Jurkat, Clone E6-1 (cell line): ENCODE measurements at regions not wholly inside any gene's neighbourhood (a gene's known extent, or its start where the extent isn't known, plus 50 kb on each side); places are given as distances from the start of the nearest gene placed in this dataset.
"Not testable (repeated sequence)": the region's sequence is repeated elsewhere in the genome, so short reads cannot be mapped to it uniquely, and the experiment has no call there.

Source experiments
- DNase-seq: peaks from one replicate; pipeline ENCODE4 v3.0.0-alpha.2; 2011; ENCODE audit warnings: low read depth, low spot score
- H3K4me3 ChIP-seq: 2 replicates; pipeline ENCODE4 v1.5.1; 2011; ENCODE audit warnings: mild to moderate bottlenecking, low read length, control low read depth, moderate library complexity

- DNase-seq: no peak
- H3K4me3 ChIP-seq: no peak overlapping the region
Measured at GRCh38 chr3:159030138-159030670, 228.3 kb downstream of the MFSD1 start.

GRCh38 chr3:159030886-159031679 is 229.2 kb downstream of the MFSD1 start:
- no peak overlapping the region for H3K4me3 ChIP-seq
- no peak for DNase-seq

GRCh38 chr3:159032311-159032710 is 230.5 kb downstream of the MFSD1 start:
- DNase-seq: no peak
- no peak overlapping the region for H3K4me3 ChIP-seq

DNA sequence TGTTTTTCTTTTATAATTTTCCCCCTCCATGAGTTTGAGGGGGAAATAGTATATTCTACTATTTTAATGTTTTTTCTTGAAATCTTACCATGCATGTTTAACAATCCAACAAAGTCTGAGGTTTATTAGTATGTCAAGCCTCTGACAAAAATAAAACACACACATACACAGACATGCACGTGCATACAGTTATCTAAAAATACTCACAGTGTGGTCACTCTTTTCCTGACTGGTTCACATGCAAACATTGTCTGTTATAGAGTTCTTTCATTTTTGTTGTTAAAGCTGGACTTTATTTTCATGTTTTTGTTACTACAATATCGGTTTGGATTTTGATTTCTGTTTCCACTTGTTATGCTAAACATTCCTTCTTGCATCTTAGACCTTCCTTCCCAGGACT is 236.6 kb downstream of the MFSD1 start:
- DNase-seq: no peak
- no peak overlapping the region for H3K4me3 ChIP-seq

GRCh38 chr3:159039286-159039685 is 237.4 kb downstream of the MFSD1 start:
- DNase-seq: no peak
- no peak overlapping the region for H3K4me3 ChIP-seq

- no peak for DNase-seq
- no peak overlapping the region for H3K4me3 ChIP-seq
Measured at GRCh38 chr3:159045279-159045885, 243.5 kb downstream of the MFSD1 start.

GRCh38 chr3:159047361-159047760 is 245.5 kb downstream of the MFSD1 start:
- no peak for DNase-seq

GRCh38 chr3:159052494-159052893 is 250.6 kb downstream of the MFSD1 start:
- DNase-seq, H3K4me3 ChIP-seq: not testable (repeated sequence)

More at GRCh38 chr3:159047361-159047760, 245.5 kb downstream of the MFSD1 start:
- no peak overlapping the region for H3K4me3 ChIP-seq

DNA sequence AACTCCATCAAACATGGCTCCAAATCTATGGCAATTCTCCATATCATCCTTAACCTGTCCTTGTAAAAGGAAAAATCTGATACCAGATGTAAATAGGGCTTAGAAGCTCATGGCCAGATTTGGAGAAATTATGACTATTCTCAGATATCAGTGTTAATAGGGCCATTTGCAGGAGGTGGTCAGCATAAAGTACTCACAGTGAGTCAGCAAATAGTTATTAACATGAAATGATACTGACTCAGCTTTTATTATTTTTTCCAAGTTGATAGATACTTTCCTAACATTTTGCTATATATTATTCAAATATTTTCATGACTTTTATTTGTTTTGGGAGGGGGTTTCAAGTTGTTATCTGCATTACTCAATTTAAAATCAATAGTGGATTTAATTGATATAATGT is 255.8 kb downstream of the MFSD1 start:
- DNase-seq: no peak
- H3K4me3 ChIP-seq: no peak overlapping the region

- no peak for DNase-seq
- H3K4me3 ChIP-seq: no peak overlapping the region
Measured at GRCh38 chr3:159058859-159059258, 257.0 kb downstream of the MFSD1 start.

DNA sequence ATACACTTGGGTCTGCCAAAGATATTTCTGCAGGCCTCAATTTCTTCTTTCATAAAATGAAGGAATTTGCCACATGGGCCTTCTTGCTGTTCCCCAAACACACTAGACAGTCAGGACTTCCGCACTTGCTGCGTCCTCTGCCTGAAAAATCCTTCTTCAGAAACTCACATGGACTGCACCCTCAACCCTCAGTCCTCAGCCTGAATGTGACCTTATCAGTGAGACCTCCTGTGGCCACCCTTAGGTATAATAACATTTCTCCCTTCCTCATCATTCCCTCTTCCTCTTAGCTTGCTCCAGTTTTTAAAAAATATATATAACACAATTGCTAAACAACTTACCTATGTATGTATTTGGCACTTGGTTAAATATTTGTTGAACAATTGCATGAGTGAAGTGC is 257.5 kb downstream of the MFSD1 start:
- DNase-seq: no peak
- no peak overlapping the region for H3K4me3 ChIP-seq

DNA sequence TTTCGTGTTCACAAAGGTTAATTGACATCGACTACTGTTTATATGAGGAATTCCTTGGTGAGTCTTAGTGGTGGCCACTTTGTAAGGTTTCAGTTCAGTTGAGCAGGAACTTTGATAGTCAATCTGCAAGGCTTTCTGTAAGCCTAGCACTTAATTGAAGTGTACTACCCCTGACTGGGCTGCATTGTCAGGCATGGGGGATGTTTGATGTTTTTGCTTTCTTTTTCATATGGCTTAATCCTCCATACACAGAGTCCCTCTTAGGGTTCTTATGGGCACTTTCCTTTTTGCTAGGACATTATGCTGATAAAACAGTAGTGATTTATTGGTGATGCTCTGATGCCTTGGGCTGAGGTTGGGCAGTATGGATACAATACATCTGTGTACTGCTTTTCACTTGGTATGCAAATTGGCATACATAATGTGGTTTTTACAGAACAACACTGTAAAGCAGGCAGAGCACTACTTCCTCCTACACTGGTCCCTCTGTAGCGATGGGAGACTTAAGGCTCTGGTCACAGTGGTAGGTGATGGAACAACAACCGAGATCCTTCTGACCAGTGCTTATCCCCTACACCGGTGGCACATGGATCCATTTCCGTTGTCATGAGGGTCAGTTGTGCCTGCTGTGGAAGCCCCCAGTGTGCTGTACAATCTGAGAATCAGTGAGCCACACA is 261.0 kb downstream of the MFSD1 start:
- DNase-seq: no peak
- H3K4me3 ChIP-seq: no peak overlapping the region

- DNase-seq: no peak
- no peak within 1 kb of the TSS for H3K4me3 ChIP-seq
Measured at GRCh38 chr3:159069091-159069490, 267.2 kb downstream of the MFSD1 start, which contains the start of gene IQCJ. IQCJ (plus strand) TSS chr3:159069319.

DNA sequence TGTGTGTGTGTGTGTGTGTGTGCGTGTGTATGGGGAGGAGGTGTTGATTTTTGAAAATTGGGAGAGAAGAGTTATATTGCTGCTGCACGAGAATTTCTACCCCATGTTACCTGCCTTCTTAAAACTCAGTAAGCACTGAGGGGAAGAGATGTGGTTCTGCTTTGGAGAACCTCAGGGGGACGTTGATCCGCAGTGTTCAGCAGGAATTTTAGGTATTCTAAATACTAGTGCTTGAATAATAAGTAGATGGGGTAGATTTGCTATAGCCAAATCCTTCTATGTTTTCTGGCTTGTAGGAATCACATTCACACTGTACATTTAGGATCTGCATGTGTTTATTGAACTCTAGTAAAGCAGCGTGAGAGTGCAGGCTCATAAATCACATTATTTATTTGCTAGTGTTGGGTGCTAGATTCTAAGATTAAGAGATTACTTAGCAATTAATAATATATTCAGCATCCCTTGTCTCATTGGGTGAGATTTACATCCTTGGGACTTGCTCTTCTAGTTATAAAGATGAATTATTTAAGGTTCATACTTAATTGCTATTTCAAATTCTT is 268.1 kb downstream of the MFSD1 start:
- DNase-seq: no peak
- H3K4me3 ChIP-seq: no peak overlapping the region

DNA sequence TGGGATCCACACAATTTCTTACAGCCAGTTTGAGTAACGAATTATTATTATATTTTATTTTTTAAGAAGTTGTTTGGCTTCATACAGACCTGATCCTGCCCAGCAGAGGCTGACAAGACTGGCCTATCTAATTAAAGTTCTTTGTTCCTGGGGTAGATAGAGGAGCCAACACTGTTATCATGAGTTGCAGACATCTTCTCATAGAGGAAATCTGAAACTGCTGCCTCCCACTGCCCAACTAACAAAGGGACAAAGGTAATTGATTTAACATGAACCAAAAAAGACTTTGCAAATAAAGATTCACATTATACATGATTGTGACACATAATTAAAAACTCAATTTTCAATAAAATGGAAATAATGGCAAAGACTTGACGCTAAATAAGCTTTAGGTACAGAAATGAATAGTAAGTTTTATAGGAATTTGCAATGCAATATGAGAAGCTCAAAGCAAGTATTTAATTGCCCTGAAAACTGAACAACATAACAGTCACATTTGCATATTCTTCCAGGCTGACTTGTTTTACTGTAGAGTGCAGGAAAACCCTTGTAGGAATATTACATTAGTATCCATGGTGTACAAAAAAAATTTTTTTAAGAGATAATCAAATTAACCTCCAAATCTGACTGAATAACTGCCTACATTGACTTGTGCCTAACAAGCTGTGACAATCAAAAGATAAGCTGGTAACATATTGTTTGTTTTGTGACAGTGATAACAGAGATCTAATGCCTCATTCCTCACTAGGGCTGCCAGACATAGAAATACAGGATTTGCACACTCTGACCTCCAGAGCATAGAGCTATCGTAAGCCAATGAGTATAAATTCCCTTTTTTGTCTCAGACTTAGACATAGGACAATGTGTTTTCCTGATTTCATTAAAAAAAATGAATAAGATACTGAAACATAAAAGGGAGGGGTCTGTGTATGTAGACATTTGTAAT is 273.2 kb downstream of the MFSD1 start:
- DNase-seq: no peak
- no peak overlapping the region for H3K4me3 ChIP-seq

DNA sequence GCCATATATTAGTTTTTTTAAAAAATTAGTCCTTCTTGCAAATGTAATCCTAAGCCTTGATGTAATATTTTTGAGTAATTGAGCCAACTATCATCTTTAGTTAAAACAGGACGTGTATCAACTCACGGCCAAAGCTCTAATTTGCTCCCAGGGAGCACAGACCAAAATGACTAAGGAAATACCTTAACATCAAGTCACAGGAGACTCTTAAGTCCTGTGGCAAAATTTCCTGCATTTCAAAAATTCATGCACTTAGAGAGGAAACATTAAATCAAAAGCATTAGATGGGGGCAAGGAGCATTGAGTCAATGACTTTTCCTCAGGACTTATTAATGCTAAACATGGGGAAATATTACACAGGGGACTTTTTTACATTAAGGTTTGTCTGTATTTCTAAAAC is 276.0 kb downstream of the MFSD1 start:
- DNase-seq: no peak
- H3K4me3 ChIP-seq: no peak overlapping the region

DNA sequence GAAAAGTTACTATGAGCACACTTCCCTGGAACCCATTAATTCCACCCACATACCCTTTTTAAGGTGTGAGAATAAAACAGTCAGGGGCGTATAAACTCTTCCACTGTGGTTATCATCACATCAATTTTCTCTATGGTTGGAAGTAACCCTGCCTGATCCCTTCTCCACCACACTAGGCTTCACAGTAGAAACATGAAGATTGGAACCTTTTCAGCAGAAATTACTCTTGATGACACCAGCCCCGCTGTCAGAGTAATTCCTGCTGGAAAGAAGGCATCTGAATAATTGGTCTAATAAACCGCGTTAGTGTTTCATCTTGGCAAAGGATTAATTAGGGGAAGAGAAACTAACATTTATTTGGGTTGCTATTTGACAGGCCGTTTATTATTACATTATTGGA is 278.4 kb downstream of the MFSD1 start:
- DNase-seq: no peak
- no peak overlapping the region for H3K4me3 ChIP-seq

DNA sequence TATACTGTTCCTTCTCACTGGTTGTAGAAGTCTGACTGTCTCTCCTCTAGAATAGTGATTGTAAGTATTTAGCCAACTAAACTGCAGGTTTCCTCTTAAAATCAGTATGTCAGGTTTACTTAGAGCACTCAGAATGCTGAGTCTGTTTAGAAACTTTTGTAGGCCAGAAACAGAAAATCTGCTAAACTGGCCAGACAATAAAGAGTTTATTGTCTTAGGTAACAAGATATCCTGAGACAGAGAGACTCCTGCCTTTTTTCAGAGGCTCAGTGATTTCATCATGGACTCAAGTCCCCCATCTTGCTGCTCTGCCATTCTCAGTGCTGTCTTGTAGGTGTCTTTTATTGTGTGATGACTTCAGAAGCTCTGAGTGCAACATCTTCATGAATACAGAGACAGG is 279.0 kb downstream of the MFSD1 start:
- no peak for DNase-seq

GRCh38 chr3:159082519-159082918 is 280.7 kb downstream of the MFSD1 start:
- no peak overlapping the region for H3K4me3 ChIP-seq
- no peak for DNase-seq

More for the DNA sequence above, 279.0 kb downstream of the MFSD1 start:
- no peak overlapping the region for H3K4me3 ChIP-seq
